HuH-7 (cell line): ENCODE measurements at regions not wholly inside any gene's neighbourhood (a gene's known extent, or its start where the extent isn't known, plus 50 kb on each side); places are given as distances from the start of the nearest gene placed in this dataset.
"Not testable (repeated sequence)": the region's sequence is repeated elsewhere in the genome, so short reads cannot be mapped to it uniquely, and the experiment has no call there.

Source experiments
- DNase-seq: peaks from one replicate; pipeline ENCODE4 v3.0.0; 2011; ENCODE audit warnings: low spot score

- no peak for DNase-seq
These were observed 128.8 kb downstream of the ADSS2 start for GRCh38 chr1:244322791-244323521.

GRCh38 chr1:244324176-244324883 lies 127.4 kb downstream of the ADSS2 start:
- no peak for DNase-seq

GRCh38 chr1:244325056-244325758 lies 126.5 kb downstream of the ADSS2 start:
- no peak for DNase-seq

GRCh38 chr1:244326757-244327156 lies 125.0 kb downstream of the ADSS2 start:
- DNase-seq: no peak

GRCh38 chr1:244327533-244327932 lies 124.2 kb downstream of the ADSS2 start:
- no peak for DNase-seq

- no peak for DNase-seq
These were observed 123.2 kb downstream of the ADSS2 start for GRCh38 chr1:244328476-244328875.

GRCh38 chr1:244329591-244330317 lies 122.0 kb downstream of the ADSS2 start:
- DNase-seq: no peak

- DNase-seq: no peak
These were observed 121.4 kb downstream of the ADSS2 start for GRCh38 chr1:244330318-244330625.

- not testable (repeated sequence) for DNase-seq
These were observed 118.9 kb downstream of the ADSS2 start for GRCh38 chr1:244332761-244333160.

- DNase-seq: not testable (repeated sequence)
These were observed 117.4 kb downstream of the ADSS2 start for GRCh38 chr1:244334315-244334714.

GRCh38 chr1:244334842-244335241 lies 116.9 kb downstream of the ADSS2 start:
- DNase-seq: not testable (repeated sequence)

- DNase-seq: no peak
These were observed 116.3 kb downstream of the ADSS2 start for GRCh38 chr1:244335456-244335855.

- no peak for DNase-seq
These were observed 115.3 kb downstream of the ADSS2 start for GRCh38 chr1:244336232-244336899.

- DNase-seq: no peak
These were observed 113.9 kb downstream of the ADSS2 start for GRCh38 chr1:244337839-244338238.

GRCh38 chr1:244339073-244339692 lies 112.5 kb downstream of the ADSS2 start:
- DNase-seq: no peak

GRCh38 chr1:244339776-244340175 lies 111.9 kb downstream of the ADSS2 start:
- no peak for DNase-seq

GRCh38 chr1:244340396-244340795 lies 111.3 kb downstream of the ADSS2 start:
- no peak for DNase-seq

- DNase-seq: no peak
These were observed 110.0 kb downstream of the ADSS2 start for GRCh38 chr1:244341455-244342450.

GRCh38 chr1:244344001-244344400 lies 107.7 kb downstream of the ADSS2 start:
- no peak for DNase-seq

GRCh38 chr1:244346972-244347618 lies 104.6 kb downstream of the ADSS2 start:
- DNase-seq: no peak
